Endothelial cell of umbilical vein (primary cell): ENCODE measurements at regions not wholly inside any gene's neighbourhood (a gene's known extent, or its start where the extent isn't known, plus 50 kb on each side); places are given as distances from the start of the nearest gene placed in this dataset.

Experiments used
- BruUV-seq: library from RNA; stranded (reverse); fragments of 400-500 nt; replicated peaks from 2 replicates; lab custom pipeline; 2021; lab: Mats Ljungman, UMichigan
- CTCF ChIA-PET: fragments of 300-600, 350-600 bp; sonication (Branson Sonifier 250); formaldehyde crosslinking; loops from one replicate; lab custom pipeline; 2021; ENCODE audit warnings: antibody characterized with exemption, inconsistent platforms; lab: Charles Lee
- POLR2A ChIA-PET: fragments of 300-600, 350-600 bp; sonication (Branson Sonifier 250); formaldehyde crosslinking; loops from one replicate; lab custom pipeline; 2021; ENCODE audit warnings: antibody characterized with exemption, inconsistent platforms; lab: Charles Lee
- DNase-seq: peaks from one replicate; pipeline ENCODE4 v3.0.0-alpha.2; 2011; ENCODE audit warnings: low read depth, low spot score
- FAIRE-seq: peaks from 2 replicates; lab custom pipeline; 2011; peaks lifted over from hg19 to GRCh38; lab: Jason Lieb, UNC
- H2AFZ ChIP-seq: 2 replicates; pipeline ENCODE4 v1.6.0; 2012; ENCODE audit warnings: low read depth, low read length, control low read depth, inconsistent platforms
- H3K27ac ChIP-seq: 2 replicates; pipeline ENCODE4 v1.5.1; 2011; ENCODE audit warnings: low read depth, mild to moderate bottlenecking, control low read depth, low read length, moderate library complexity; ENCODE audit not compliant: insufficient read depth
- H3K27me3 ChIP-seq, 2 experiments: 2 replicates each; pipeline versions ENCODE4 v1.6.0 to v1.6.1; 2011; ENCODE audit warnings: low read length in 2 of 2, mixed read lengths in 1 of 2; ENCODE audit not compliant: control insufficient read depth in 2 of 2, insufficient read depth in 2 of 2
- H3K36me3 ChIP-seq, 2 experiments: 2 replicates in 1 of 2; 3 replicates in 1 of 2; pipeline ENCODE4 v1.5.1; 2011; ENCODE audit warnings: low read length in 2 of 2, mild to moderate bottlenecking in 1 of 2, moderate library complexity in 1 of 2; ENCODE audit not compliant: control insufficient read depth in 2 of 2, insufficient read depth in 2 of 2; ENCODE audit errors: extremely low read depth in 1 of 2
- H3K4me1 ChIP-seq: 3 replicates; pipeline ENCODE4 v1.5.1; 2011; ENCODE audit warnings: mild to moderate bottlenecking, low read length; ENCODE audit not compliant: control insufficient read depth, insufficient read depth; ENCODE audit errors: extremely low read depth
- H3K4me2 ChIP-seq: 2 replicates; pipeline ENCODE4 v1.6.1; 2011; ENCODE audit warnings: low read length, control low read depth, mixed read lengths; ENCODE audit not compliant: insufficient read depth
- H3K4me3 ChIP-seq, 3 experiments: fragments of 200-600 bp in 1 of 3; sonication (generic), shearing (Covaris generic) in 1 of 3; replicated peaks in 1 of 3; 2 replicates each; pipeline ENCODE4 v1.5.1; 2011 to 2016; ENCODE audit warnings: control low read depth in 3 of 3, low read length in 3 of 3, mild to moderate bottlenecking in 2 of 3, inconsistent platforms in 1 of 3, low read depth in 1 of 3, moderate library complexity in 1 of 3; ENCODE audit not compliant: insufficient read depth in 1 of 3
- H3K79me2 ChIP-seq: 2 replicates; pipeline ENCODE4 v1.6.0; 2012; ENCODE audit warnings: low read length, inconsistent platforms; ENCODE audit not compliant: control insufficient read depth, insufficient read depth
- H3K9ac ChIP-seq: replicated peaks from 2 replicates; pipeline ENCODE3; 2011; ENCODE audit warnings: low read length, control low read depth; ENCODE audit not compliant: insufficient read depth; ENCODE audit errors: extremely low read depth
- H3K9me1 ChIP-seq: replicated peaks from 3 replicates; pipeline ENCODE4 v1.6.0; 2011; ENCODE audit warnings: mild to moderate bottlenecking, low read length; ENCODE audit not compliant: control insufficient read depth, insufficient read depth; ENCODE audit errors: extremely low read depth
- H3K9me3 ChIP-seq: replicated peaks from 2 replicates; pipeline ENCODE4 v1.5.1; 2012; ENCODE audit warnings: low read length, inconsistent platforms; ENCODE audit not compliant: control insufficient read depth, insufficient read depth
- H4K20me1 ChIP-seq: replicated peaks from 2 replicates; pipeline ENCODE3; 2011; ENCODE audit warnings: mild to moderate bottlenecking, low read length; ENCODE audit not compliant: control insufficient read depth, insufficient read depth; ENCODE audit errors: extremely low read depth
- EZH2 ChIP-seq: IDR thresholded peaks from 2 replicates; pipeline ENCODE4 v1.6.1; 2012; ENCODE audit warnings: borderline replicate concordance, low read depth, mild to moderate bottlenecking, moderate library complexity, low read length, inconsistent platforms; ENCODE audit not compliant: severe bottlenecking
- FOS ChIP-seq: IDR thresholded peaks from 2 replicates; pipeline ENCODE4 v1.6.1; 2011; ENCODE audit warnings: mild to moderate bottlenecking, low read length, moderate library complexity, borderline replicate concordance; ENCODE audit not compliant: insufficient read depth
- JUN ChIP-seq: IDR thresholded peaks from 2 replicates; pipeline ENCODE4 v1.6.1; 2011; ENCODE audit warnings: borderline replicate concordance, low read depth; ENCODE audit not compliant: insufficient read length, insufficient read depth
- POLR2A ChIP-seq: IDR thresholded peaks from 2 replicates; pipeline ENCODE4 v1.6.1; 2012; ENCODE audit warnings: low read depth, mild to moderate bottlenecking, control low read depth, low read length
- POLR2AphosphoS5 ChIP-seq: IDR thresholded peaks from 2 replicates; pipeline ENCODE4 v1.6.1; 2012; ENCODE audit warnings: low read depth, mild to moderate bottlenecking, control low read depth, low read length, moderate library complexity; ENCODE audit not compliant: insufficient read depth
- dilution Hi-C: fragments of 300-500 bp; cut with MboI; formaldehyde crosslinking; loops from one replicate; pipeline ENCODE4 v1.15.0; 2019; ENCODE audit warnings: low sequenced_read_pairs; ENCODE audit not compliant: extremely low pct_ligation_motif_present
- intact Hi-C: fragments of 100-400 bp; cut with micrococcal nuclease; formaldehyde crosslinking; loops from one replicate; pipeline ENCODE4 v1.10.0; 2022
- TF ChIP-seq, protein P1 (sequence below), 2 donors: IDR thresholded peaks; 1 replicate in 1 of 2; 2 replicates in 1 of 2; pipeline ENCODE4 v1.5.1; 2011; ENCODE audit warnings: low read length in 2 of 2, mild to moderate bottlenecking in 2 of 2, moderate library complexity in 2 of 2, control low read depth in 1 of 2, inconsistent platforms in 1 of 2, low read depth in 1 of 2; ENCODE audit not compliant: insufficient read depth in 1 of 2; ENCODE audit errors: extremely low read depth in 1 of 2
- TF ChIP-seq, protein P2 (sequence below): IDR thresholded peaks from 2 replicates; pipeline ENCODE4 v1.6.1; 2011; ENCODE audit not compliant: insufficient read depth, insufficient read length

DNA sequence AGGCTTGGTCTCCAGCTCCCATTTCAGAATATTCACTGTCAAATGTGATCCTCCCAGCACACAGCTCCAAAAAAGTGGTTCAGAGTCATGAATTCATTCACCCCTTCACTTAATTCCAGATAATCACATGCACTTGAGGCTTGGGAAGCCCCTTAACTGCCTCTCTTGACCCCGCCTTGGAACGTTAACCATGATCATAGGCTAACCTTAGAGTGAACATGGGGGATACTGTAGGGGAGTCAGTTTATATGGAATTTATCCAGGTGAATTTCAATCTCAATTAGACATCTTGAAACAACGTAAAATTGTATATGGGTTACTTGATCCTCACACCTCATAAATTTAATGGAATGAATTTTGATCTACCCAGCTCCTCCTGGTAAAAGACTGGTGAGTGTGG lies 346.8 kb upstream of the ARID1B start:
- Histone ChIP-seq H2AFZ (no peak overlapping the region), H3K9me1 (no peaks in the 10 kb centered on the region), H3K4me1 (no peaks in the 10 kb centered on the region), H3K79me2 (no peaks in the 10 kb centered on the region), H3K36me3 (no peaks in the 10 kb centered on the region), H3K4me3 (no peak overlapping the region), H4K20me1 (no peaks in the 10 kb centered on the region), H3K9ac (no peak overlapping the region), H3K9me3 (no peaks in the 10 kb centered on the region), H3K27me3 (no peaks in the 10 kb centered on the region), H3K27ac (no peak overlapping the region), H3K4me2 (no peak overlapping the region)
- dilution Hi-C loops: no loop called here
- no TSS peak for BruUV-seq
- TF ChIP-seq, protein P1, sequence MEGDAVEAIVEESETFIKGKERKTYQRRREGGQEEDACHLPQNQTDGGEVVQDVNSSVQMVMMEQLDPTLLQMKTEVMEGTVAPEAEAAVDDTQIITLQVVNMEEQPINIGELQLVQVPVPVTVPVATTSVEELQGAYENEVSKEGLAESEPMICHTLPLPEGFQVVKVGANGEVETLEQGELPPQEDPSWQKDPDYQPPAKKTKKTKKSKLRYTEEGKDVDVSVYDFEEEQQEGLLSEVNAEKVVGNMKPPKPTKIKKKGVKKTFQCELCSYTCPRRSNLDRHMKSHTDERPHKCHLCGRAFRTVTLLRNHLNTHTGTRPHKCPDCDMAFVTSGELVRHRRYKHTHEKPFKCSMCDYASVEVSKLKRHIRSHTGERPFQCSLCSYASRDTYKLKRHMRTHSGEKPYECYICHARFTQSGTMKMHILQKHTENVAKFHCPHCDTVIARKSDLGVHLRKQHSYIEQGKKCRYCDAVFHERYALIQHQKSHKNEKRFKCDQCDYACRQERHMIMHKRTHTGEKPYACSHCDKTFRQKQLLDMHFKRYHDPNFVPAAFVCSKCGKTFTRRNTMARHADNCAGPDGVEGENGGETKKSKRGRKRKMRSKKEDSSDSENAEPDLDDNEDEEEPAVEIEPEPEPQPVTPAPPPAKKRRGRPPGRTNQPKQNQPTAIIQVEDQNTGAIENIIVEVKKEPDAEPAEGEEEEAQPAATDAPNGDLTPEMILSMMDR (IDR thresholded peaks at IDR 0.05; ENCODE audit: extremely low read depth in 1 of 2, insufficient read depth in 1 of 2, low read depth in 1 of 2, low read length in 2 of 2): no peak
- TF ChIP-seq POLR2AphosphoS5: no peak
- TF ChIP-seq EZH2: no peak
- CTCF ChIA-PET: no interaction called here
- intact Hi-C loops: no loop called here
- FAIRE-seq: no peak
- POLR2A ChIA-PET: no interaction called here
- DNase-seq: no peak

DNA sequence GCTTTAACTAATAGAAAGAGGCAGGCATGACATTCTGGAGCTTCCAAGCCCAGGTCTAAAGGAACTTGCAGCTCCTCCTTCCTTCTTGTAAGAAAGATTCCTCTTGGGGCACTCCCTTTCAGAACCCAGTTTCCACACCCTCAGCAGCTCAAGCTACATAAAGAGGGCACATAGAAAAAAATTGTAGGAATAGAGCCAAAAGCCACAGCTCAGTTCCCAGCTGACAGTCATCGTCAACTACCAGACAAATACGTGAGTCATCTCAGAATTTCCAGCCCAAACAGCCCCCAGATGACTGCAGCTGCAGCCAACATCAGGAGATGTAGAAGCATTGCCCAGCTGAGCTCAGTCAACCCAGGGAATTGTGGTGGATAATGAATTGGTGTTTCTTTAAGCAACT lies 349.8 kb upstream of the ARID1B start:
- Histone ChIP-seq H3K9me3 (no peaks in the 10 kb centered on the region), H3K9me1 (no peaks in the 10 kb centered on the region), H3K27ac (no peak overlapping the region), H3K79me2 (no peaks in the 10 kb centered on the region), H3K4me3 (no peak overlapping the region), H3K36me3 (no peaks in the 10 kb centered on the region), H3K4me1 (no peaks in the 10 kb centered on the region), H3K27me3 (no peaks in the 10 kb centered on the region), H2AFZ (no peak overlapping the region), H3K4me2 (no peak overlapping the region), H4K20me1 (no peaks in the 10 kb centered on the region), H3K9ac (no peak overlapping the region)
- FAIRE-seq (peak; percentile 57), DNase-seq (peak; percentile 80)
- dilution Hi-C loops: no loop called here
- ChIA-PET POLR2A (no interaction called here), CTCF (interaction anchor here (1.3 kb wide), 1 partner anchor 11 kb away, joined by 3 read pairs; no protein-coding TSS in a partner anchor)
- TF ChIP-seq POLR2AphosphoS5: peak; percentile 36
- peak; percentile 74 for TF ChIP-seq JUN
- peak; percentile 57 for TF ChIP-seq FOS
- no peak for TF ChIP-seq POLR2A
- TF ChIP-seq, protein P2, sequence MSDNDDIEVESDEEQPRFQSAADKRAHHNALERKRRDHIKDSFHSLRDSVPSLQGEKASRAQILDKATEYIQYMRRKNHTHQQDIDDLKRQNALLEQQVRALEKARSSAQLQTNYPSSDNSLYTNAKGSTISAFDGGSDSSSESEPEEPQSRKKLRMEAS: no peak
- no TSS peak for BruUV-seq
- intact Hi-C loops: no loop called here
